WTC11 (cell line): ENCODE measurements at regions not wholly inside any gene's neighbourhood (a gene's known extent, or its start where the extent isn't known, plus 50 kb on each side); places are given as distances from the start of the nearest gene placed in this dataset.

Experiments
- ATAC-seq: fragments of 200-7000 bp; cut with Tn5 transposase; 2 replicates; pipeline ENCODE4 v1.10.0; 2021; ENCODE audit warnings: mild to moderate bottlenecking, moderate library complexity
- CTCF ChIA-PET: fragments of 300-600 bp; sonication (Branson Sonifier 250); formaldehyde crosslinking; loops from one replicate; lab custom pipeline; 2021; ENCODE audit warnings: antibody characterized with exemption; lab: Charles Lee
- POLR2A ChIA-PET: fragments of 350-600 bp; sonication (Branson Sonifier 250); formaldehyde crosslinking; loops from one replicate; lab custom pipeline; 2021; ENCODE audit warnings: antibody characterized with exemption; lab: Charles Lee
- DNase-seq: peaks from one replicate; pipeline ENCODE4 v3.0.0; 2021; ENCODE audit warnings: low spot score
- H3K27ac Mint-ChIP-seq: 2 replicates; pipeline ENCODE4 v1.8.0; 2021; ENCODE audit warnings: mixed read lengths
- H3K27me3 Mint-ChIP-seq: 2 replicates; pipeline ENCODE4 v1.8.0; 2021; ENCODE audit warnings: low read depth, mild to moderate bottlenecking, moderate library complexity, mixed read lengths
- H3K36me3 Mint-ChIP-seq: 2 replicates; pipeline ENCODE4 v1.8.0; 2021; ENCODE audit warnings: mixed read lengths
- H3K4me1 Mint-ChIP-seq: 2 replicates; pipeline ENCODE4 v1.8.0; 2022; ENCODE audit warnings: mixed read lengths
- H3K4me3 Mint-ChIP-seq: 2 replicates; pipeline ENCODE4 v1.8.0; 2021; ENCODE audit warnings: mild to moderate bottlenecking, moderate library complexity, mixed read lengths
- H3K9me3 Mint-ChIP-seq: 2 replicates; pipeline ENCODE4 v1.8.0; 2021; ENCODE audit warnings: mixed read lengths
- ESRRA ChIP-seq: sonication (generic); formaldehyde crosslinking; IDR thresholded peaks from 2 replicates; pipeline ENCODE4 v1.8.1; 2022; ENCODE audit warnings: mild to moderate bottlenecking, missing genetic modification reagents, borderline replicate concordance
- ETV6 ChIP-seq: sonication (generic); formaldehyde crosslinking; IDR thresholded peaks from 2 replicates; pipeline ENCODE4 v1.8.1; 2022; ENCODE audit warnings: mild to moderate bottlenecking, missing genetic modification reagents
- FOXK1 ChIP-seq: sonication (generic); formaldehyde crosslinking; IDR thresholded peaks from 2 replicates; pipeline ENCODE4 v1.8.0; 2022; ENCODE audit warnings: mild to moderate bottlenecking, moderate library complexity, missing genetic modification reagents
- GRHL2 ChIP-seq: fragments of 250-450 bp; sonication (Bioruptor Pico); IDR thresholded peaks from 2 replicates; pipeline ENCODE4 v1.8.0; 2022; ENCODE audit warnings: mild to moderate bottlenecking, moderate library complexity; ENCODE audit not compliant: insufficient replicate concordance, severe bottlenecking
- GTF2I ChIP-seq: fragments of 250-450 bp; sonication (Bioruptor Pico); conservative IDR thresholded peaks from 2 replicates; pipeline ENCODE4 v1.4.0; 2021; ENCODE audit warnings: mild to moderate bottlenecking
- KAT7 ChIP-seq: sonication (generic); formaldehyde crosslinking; IDR thresholded peaks from 2 replicates; pipeline ENCODE4 v1.8.1; 2023; ENCODE audit warnings: missing genetic modification reagents, mild to moderate bottlenecking, borderline replicate concordance
- NFYB ChIP-seq: sonication (generic); formaldehyde crosslinking; conservative IDR thresholded peaks from 2 replicates; pipeline ENCODE4 v1.8.0; 2022; ENCODE audit warnings: low read depth, missing genetic modification reagents
- NR2C2 ChIP-seq: sonication (generic); formaldehyde crosslinking; IDR thresholded peaks from 2 replicates; pipeline ENCODE4 v1.8.0; 2022; ENCODE audit warnings: mild to moderate bottlenecking, missing genetic modification reagents
- PRRX2 ChIP-seq: fragments of 250-450 bp; sonication (Bioruptor Pico); IDR thresholded peaks from 2 replicates; pipeline ENCODE4 v1.8.0; 2021; ENCODE audit warnings: mild to moderate bottlenecking
- RELA ChIP-seq: sonication (generic); formaldehyde crosslinking; IDR thresholded peaks from 2 replicates; pipeline ENCODE4 v1.8.1; 2022; ENCODE audit warnings: missing genetic modification reagents, mild to moderate bottlenecking, borderline replicate concordance
- SP1 ChIP-seq: sonication (generic); formaldehyde crosslinking; conservative IDR thresholded peaks from 2 replicates; pipeline ENCODE4 v1.8.1; 2022; ENCODE audit warnings: missing genetic modification reagents
- TCF7 ChIP-seq: sonication (generic); formaldehyde crosslinking; IDR thresholded peaks from 2 replicates; pipeline ENCODE4 v1.8.0; 2022; ENCODE audit warnings: mild to moderate bottlenecking, low read depth, missing genetic modification reagents, moderate library complexity
- ZNF219 ChIP-seq: sonication (generic); formaldehyde crosslinking; IDR thresholded peaks from 2 replicates; pipeline ENCODE4 v1.8.0; 2023; ENCODE audit warnings: missing genetic modification reagents, mild to moderate bottlenecking, borderline replicate concordance
- ZNF396 ChIP-seq: fragments of 250-450 bp; sonication (Bioruptor Pico); IDR thresholded peaks from 2 replicates; pipeline ENCODE4 v1.8.0; 2021; ENCODE audit warnings: mild to moderate bottlenecking, moderate library complexity, borderline replicate concordance
- ZNF416 ChIP-seq: fragments of 250-450 bp; sonication (Bioruptor Pico); IDR thresholded peaks from 2 replicates; pipeline ENCODE4 v1.9.0; 2021; ENCODE audit warnings: mild to moderate bottlenecking, inconsistent platforms
- TF ChIP-seq, protein P1 (sequence below): fragments of 250-450 bp; sonication (Bioruptor Pico); IDR thresholded peaks from 2 replicates; pipeline ENCODE4 v1.9.0; 2021; ENCODE audit warnings: mild to moderate bottlenecking
- TF ChIP-seq, protein P2 (sequence below): sonication (generic); formaldehyde crosslinking; IDR thresholded peaks from 2 replicates; pipeline ENCODE4 v1.8.0; 2022; ENCODE audit warnings: mild to moderate bottlenecking, missing genetic modification reagents
- TF ChIP-seq, protein P3 (sequence below): sonication (generic); formaldehyde crosslinking; IDR thresholded peaks from 2 replicates; pipeline ENCODE4 v1.8.1; 2023; ENCODE audit warnings: mild to moderate bottlenecking, moderate library complexity, missing genetic modification reagents
- TF ChIP-seq, protein P4 (sequence below): sonication (generic); formaldehyde crosslinking; IDR thresholded peaks from 2 replicates; pipeline ENCODE4 v1.8.0; 2023; ENCODE audit warnings: mild to moderate bottlenecking, missing genetic modification reagents
- TF ChIP-seq, protein P5 (sequence below): sonication (generic); formaldehyde crosslinking; IDR thresholded peaks from 2 replicates; pipeline ENCODE4 v1.8.1; 2023; ENCODE audit warnings: mild to moderate bottlenecking, missing genetic modification reagents
- TF ChIP-seq, protein P6 (sequence below): fragments of 250-450 bp; sonication (Bioruptor Pico); IDR thresholded peaks from 2 replicates; pipeline ENCODE4 v1.9.0; 2021; ENCODE audit warnings: mild to moderate bottlenecking, borderline replicate concordance
- TF ChIP-seq, protein P7 (sequence below): sonication (generic); formaldehyde crosslinking; IDR thresholded peaks from 2 replicates; pipeline ENCODE4 v1.8.1; 2022; ENCODE audit warnings: low read depth, missing genetic modification reagents, borderline replicate concordance

DNA sequence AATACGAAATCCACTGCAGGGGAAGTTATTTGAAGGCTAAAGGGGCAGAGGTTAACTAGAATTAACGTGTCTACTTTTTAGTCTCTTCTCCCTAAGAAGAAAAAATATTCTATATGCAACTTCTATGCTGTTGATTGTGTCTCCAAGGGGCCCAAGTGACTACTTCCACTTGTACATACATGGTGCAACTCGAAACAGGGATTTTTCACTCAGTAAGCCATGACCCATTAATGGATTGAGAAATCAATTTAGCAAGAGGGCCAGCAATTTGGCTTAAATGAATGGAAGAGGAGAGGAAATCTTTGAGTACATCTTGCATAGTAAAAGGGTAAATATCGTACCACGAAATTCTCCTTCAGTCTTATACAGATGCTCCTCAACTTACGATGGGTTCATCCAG lies 151.1 kb upstream of the HES1 start:
- no peak overlapping the region for H3K27ac Mint-ChIP-seq
- peaks cover 6% of the 10 kb centered on the region; the same call in 1 of the 2 replicates for H3K9me3 Mint-ChIP-seq
- no peak for DNase-seq
- no peak for ATAC-seq
- POLR2A ChIA-PET = no interaction called here
- no peak overlapping the region for H3K4me3 Mint-ChIP-seq
- H3K36me3 Mint-ChIP-seq = peaks cover 2% of the 10 kb centered on the region; the same call in 1 of the 2 replicates
- CTCF ChIA-PET = no interaction called here
- H3K27me3 Mint-ChIP-seq = peaks cover 30% of the 10 kb centered on the region
- H3K4me1 Mint-ChIP-seq = 0 out of 2 replicates have a peak, but pooled peaks cover 7% of the 10 kb centered on the region
- no peak for TF ChIP-seq RELA (CRISPR knock-in tag)
- no peak for TF ChIP-seq SP1 (CRISPR knock-in tag)
- no peak for TF ChIP-seq NFYB (CRISPR knock-in tag)
- TF ChIP-seq, protein P1, sequence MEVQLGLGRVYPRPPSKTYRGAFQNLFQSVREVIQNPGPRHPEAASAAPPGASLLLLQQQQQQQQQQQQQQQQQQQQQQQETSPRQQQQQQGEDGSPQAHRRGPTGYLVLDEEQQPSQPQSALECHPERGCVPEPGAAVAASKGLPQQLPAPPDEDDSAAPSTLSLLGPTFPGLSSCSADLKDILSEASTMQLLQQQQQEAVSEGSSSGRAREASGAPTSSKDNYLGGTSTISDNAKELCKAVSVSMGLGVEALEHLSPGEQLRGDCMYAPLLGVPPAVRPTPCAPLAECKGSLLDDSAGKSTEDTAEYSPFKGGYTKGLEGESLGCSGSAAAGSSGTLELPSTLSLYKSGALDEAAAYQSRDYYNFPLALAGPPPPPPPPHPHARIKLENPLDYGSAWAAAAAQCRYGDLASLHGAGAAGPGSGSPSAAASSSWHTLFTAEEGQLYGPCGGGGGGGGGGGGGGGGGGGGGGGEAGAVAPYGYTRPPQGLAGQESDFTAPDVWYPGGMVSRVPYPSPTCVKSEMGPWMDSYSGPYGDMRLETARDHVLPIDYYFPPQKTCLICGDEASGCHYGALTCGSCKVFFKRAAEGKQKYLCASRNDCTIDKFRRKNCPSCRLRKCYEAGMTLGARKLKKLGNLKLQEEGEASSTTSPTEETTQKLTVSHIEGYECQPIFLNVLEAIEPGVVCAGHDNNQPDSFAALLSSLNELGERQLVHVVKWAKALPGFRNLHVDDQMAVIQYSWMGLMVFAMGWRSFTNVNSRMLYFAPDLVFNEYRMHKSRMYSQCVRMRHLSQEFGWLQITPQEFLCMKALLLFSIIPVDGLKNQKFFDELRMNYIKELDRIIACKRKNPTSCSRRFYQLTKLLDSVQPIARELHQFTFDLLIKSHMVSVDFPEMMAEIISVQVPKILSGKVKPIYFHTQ (CRISPR knock-in tag) = no peak
- no peak for TF ChIP-seq GRHL2 (CRISPR knock-in tag)
- TF ChIP-seq, protein P2, sequence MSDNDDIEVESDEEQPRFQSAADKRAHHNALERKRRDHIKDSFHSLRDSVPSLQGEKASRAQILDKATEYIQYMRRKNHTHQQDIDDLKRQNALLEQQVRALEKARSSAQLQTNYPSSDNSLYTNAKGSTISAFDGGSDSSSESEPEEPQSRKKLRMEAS (CRISPR knock-in tag) = no peak
- no peak for TF ChIP-seq FOXK1 (CRISPR knock-in tag)
- TF ChIP-seq, protein P3, sequence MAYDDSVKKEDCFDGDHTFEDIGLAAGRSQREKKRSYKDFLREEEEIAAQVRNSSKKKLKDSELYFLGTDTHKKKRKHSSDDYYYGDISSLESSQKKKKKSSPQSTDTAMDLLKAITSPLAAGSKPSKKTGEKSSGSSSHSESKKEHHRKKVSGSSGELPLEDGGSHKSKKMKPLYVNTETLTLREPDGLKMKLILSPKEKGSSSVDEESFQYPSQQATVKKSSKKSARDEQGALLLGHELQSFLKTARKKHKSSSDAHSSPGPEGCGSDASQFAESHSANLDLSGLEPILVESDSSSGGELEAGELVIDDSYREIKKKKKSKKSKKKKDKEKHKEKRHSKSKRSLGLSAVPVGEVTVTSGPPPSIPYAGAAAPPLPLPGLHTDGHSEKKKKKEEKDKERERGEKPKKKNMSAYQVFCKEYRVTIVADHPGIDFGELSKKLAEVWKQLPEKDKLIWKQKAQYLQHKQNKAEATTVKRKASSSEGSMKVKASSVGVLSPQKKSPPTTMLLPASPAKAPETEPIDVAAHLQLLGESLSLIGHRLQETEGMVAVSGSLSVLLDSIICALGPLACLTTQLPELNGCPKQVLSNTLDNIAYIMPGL (CRISPR knock-in tag) = no peak
- TF ChIP-seq GTF2I = no peak
- no peak for TF ChIP-seq ETV6
- TF ChIP-seq, protein P4, sequence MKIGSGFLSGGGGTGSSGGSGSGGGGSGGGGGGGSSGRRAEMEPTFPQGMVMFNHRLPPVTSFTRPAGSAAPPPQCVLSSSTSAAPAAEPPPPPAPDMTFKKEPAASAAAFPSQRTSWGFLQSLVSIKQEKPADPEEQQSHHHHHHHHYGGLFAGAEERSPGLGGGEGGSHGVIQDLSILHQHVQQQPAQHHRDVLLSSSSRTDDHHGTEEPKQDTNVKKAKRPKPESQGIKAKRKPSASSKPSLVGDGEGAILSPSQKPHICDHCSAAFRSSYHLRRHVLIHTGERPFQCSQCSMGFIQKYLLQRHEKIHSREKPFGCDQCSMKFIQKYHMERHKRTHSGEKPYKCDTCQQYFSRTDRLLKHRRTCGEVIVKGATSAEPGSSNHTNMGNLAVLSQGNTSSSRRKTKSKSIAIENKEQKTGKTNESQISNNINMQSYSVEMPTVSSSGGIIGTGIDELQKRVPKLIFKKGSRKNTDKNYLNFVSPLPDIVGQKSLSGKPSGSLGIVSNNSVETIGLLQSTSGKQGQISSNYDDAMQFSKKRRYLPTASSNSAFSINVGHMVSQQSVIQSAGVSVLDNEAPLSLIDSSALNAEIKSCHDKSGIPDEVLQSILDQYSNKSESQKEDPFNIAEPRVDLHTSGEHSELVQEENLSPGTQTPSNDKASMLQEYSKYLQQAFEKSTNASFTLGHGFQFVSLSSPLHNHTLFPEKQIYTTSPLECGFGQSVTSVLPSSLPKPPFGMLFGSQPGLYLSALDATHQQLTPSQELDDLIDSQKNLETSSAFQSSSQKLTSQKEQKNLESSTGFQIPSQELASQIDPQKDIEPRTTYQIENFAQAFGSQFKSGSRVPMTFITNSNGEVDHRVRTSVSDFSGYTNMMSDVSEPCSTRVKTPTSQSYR = no peak
- TF ChIP-seq ZNF416 (CRISPR knock-in tag) = no peak

DNA sequence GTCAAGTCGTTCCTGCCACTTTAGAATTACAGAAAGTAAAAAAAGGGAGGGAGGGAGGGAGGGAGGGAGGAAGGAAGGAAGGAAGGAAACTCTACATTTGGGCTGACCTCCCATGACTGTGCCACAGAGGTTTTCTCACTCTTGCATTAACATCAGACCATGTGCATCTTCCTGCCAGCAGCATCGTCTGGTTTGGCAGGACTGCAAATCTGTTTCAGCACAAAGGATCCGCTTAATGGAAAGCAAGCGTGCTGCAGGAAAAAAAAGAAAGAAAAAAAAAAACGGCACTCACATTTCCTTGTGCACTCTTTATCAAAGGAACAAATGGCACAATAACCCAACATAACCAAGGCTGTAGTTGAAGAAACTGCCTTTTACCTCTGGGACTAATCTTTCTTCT lies 148.8 kb upstream of the HES1 start:
- ATAC-seq (no peak), DNase-seq (no peak)
- peaks cover 3% of the 10 kb centered on the region; the same call in 1 of the 2 replicates for H3K36me3 Mint-ChIP-seq
- no peak overlapping the region for H3K4me3 Mint-ChIP-seq
- POLR2A ChIA-PET = no interaction called here
- peaks cover 6% of the 10 kb centered on the region; the same call in 1 of the 2 replicates for H3K9me3 Mint-ChIP-seq
- no peak overlapping the region for H3K27ac Mint-ChIP-seq
- H3K27me3 Mint-ChIP-seq = peaks cover 10% of the 10 kb centered on the region
- peaks cover 15% of the 10 kb centered on the region for H3K4me1 Mint-ChIP-seq
- CTCF ChIA-PET = no interaction called here
- TF ChIP-seq PRRX2 (no peak), ZNF396 (CRISPR knock-in tag) (no peak), ESRRA (CRISPR knock-in tag) (no peak), ZNF219 (CRISPR knock-in tag) (no peak), GTF2I (no peak), KAT7 (no peak), TCF7 (CRISPR knock-in tag) (no peak), NR2C2 (CRISPR knock-in tag) (no peak)
- TF ChIP-seq, protein P5, sequence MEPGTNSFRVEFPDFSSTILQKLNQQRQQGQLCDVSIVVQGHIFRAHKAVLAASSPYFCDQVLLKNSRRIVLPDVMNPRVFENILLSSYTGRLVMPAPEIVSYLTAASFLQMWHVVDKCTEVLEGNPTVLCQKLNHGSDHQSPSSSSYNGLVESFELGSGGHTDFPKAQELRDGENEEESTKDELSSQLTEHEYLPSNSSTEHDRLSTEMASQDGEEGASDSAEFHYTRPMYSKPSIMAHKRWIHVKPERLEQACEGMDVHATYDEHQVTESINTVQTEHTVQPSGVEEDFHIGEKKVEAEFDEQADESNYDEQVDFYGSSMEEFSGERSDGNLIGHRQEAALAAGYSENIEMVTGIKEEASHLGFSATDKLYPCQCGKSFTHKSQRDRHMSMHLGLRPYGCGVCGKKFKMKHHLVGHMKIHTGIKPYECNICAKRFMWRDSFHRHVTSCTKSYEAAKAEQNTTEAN (CRISPR knock-in tag) = no peak
- TF ChIP-seq, protein P6, sequence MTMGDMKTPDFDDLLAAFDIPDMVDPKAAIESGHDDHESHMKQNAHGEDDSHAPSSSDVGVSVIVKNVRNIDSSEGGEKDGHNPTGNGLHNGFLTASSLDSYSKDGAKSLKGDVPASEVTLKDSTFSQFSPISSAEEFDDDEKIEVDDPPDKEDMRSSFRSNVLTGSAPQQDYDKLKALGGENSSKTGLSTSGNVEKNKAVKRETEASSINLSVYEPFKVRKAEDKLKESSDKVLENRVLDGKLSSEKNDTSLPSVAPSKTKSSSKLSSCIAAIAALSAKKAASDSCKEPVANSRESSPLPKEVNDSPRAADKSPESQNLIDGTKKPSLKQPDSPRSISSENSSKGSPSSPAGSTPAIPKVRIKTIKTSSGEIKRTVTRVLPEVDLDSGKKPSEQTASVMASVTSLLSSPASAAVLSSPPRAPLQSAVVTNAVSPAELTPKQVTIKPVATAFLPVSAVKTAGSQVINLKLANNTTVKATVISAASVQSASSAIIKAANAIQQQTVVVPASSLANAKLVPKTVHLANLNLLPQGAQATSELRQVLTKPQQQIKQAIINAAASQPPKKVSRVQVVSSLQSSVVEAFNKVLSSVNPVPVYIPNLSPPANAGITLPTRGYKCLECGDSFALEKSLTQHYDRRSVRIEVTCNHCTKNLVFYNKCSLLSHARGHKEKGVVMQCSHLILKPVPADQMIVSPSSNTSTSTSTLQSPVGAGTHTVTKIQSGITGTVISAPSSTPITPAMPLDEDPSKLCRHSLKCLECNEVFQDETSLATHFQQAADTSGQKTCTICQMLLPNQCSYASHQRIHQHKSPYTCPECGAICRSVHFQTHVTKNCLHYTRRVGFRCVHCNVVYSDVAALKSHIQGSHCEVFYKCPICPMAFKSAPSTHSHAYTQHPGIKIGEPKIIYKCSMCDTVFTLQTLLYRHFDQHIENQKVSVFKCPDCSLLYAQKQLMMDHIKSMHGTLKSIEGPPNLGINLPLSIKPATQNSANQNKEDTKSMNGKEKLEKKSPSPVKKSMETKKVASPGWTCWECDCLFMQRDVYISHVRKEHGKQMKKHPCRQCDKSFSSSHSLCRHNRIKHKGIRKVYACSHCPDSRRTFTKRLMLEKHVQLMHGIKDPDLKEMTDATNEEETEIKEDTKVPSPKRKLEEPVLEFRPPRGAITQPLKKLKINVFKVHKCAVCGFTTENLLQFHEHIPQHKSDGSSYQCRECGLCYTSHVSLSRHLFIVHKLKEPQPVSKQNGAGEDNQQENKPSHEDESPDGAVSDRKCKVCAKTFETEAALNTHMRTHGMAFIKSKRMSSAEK (CRISPR knock-in tag) = no peak
- TF ChIP-seq, protein P7, sequence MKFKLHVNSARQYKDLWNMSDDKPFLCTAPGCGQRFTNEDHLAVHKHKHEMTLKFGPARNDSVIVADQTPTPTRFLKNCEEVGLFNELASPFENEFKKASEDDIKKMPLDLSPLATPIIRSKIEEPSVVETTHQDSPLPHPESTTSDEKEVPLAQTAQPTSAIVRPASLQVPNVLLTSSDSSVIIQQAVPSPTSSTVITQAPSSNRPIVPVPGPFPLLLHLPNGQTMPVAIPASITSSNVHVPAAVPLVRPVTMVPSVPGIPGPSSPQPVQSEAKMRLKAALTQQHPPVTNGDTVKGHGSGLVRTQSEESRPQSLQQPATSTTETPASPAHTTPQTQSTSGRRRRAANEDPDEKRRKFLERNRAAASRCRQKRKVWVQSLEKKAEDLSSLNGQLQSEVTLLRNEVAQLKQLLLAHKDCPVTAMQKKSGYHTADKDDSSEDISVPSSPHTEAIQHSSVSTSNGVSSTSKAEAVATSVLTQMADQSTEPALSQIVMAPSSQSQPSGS = no peak
